HCT116 (cell line): ENCODE measurements at regions not wholly inside any gene's neighbourhood (a gene's known extent, or its start where the extent isn't known, plus 50 kb on each side); places are given as distances from the start of the nearest gene placed in this dataset.

ENCODE experiments used
- ATAC-seq: fragments of 200-7000 bp; cut with Tn5 transposase; 2 replicates; pipeline ENCODE4 v1.9.1; 2020; ENCODE audit warnings: mild to moderate bottlenecking, moderate library complexity
- BruUV-seq: library from RNA; stranded (reverse); fragments of 400-500 nt; replicated peaks from 2 replicates; lab custom pipeline; 2021; lab: Mats Ljungman, UMichigan
- CTCF ChIA-PET: fragments of 300-600 bp; sonication (Branson Sonifier 250); formaldehyde crosslinking; loops from one replicate; lab custom pipeline; 2021; ENCODE audit warnings: antibody characterized with exemption; lab: Charles Lee
- POLR2A ChIA-PET: fragments of 300-600, 350-600 bp; sonication (Branson Sonifier 250); formaldehyde crosslinking; loops from one replicate; lab custom pipeline; 2021; ENCODE audit warnings: antibody characterized with exemption; lab: Charles Lee
- RAD21 ChIA-PET, 2 experiments: fragments of 300-600 bp; sonication (Branson Sonifier 250); formaldehyde crosslinking; loops; one replicate each; lab custom pipeline; 2023; ENCODE audit warnings: low total read pairs in 2 of 2; ENCODE audit not compliant: uncharacterized antibody in 2 of 2, unreplicated experiment in 2 of 2, low non-redundant PET in 1 of 2; lab: Charles Lee
- DNase-seq: peaks from one replicate; pipeline ENCODE4 v3.0.0-alpha.2; 2010; ENCODE audit warnings: low read depth, low spot score
- H2AFZ ChIP-seq: fragments of 200-600 bp; shearing (Covaris generic), sonication (generic); 2 replicates; pipeline ENCODE4 v1.6.1; 2017; ENCODE audit warnings: low read depth, mixed run types, mixed read lengths, antibody characterized with exemption, low read length; ENCODE audit not compliant: poor library complexity, severe bottlenecking
- H3K27ac ChIP-seq: 2 replicates; pipeline ENCODE4 v1.5.1; 2012; ENCODE audit warnings: low read depth, low read length
- H3K27me3 ChIP-seq: fragments of 200-600 bp; sonication (generic); 2 replicates; pipeline ENCODE4 v1.6.1; 2016; ENCODE audit warnings: mixed run types, low read length, mixed read lengths; ENCODE audit not compliant: insufficient read depth
- H3K36me3 ChIP-seq, 2 experiments: fragments of 200-500 bp in 1 of 2; fragments of 200-600 bp in 1 of 2; sonication (Bioruptor generic) in 1 of 2; sonication (generic) in 1 of 2; 2 replicates each; pipeline versions ENCODE4 v1.5.1 to v1.6.1; 2014 to 2016; ENCODE audit warnings: low read length in 2 of 2, inconsistent platforms in 1 of 2, mixed read lengths in 1 of 2, mixed run types in 1 of 2; ENCODE audit not compliant: insufficient read depth in 2 of 2, control insufficient read depth in 1 of 2
- H3K4me1 ChIP-seq, 2 experiments: fragments of 200-600 bp in 1 of 2; sonication (generic) in 1 of 2; 2 replicates each; pipeline versions ENCODE4 v1.5.1 to v1.6.1; 2012 to 2017; ENCODE audit warnings: low read length in 2 of 2, inconsistent platforms in 1 of 2, mild to moderate bottlenecking in 1 of 2, mixed read lengths in 1 of 2, mixed run types in 1 of 2, moderate library complexity in 1 of 2; ENCODE audit not compliant: insufficient read depth in 2 of 2, control insufficient read depth in 1 of 2
- H3K4me2 ChIP-seq: fragments of 200-600 bp; sonication (generic); 2 replicates; pipeline ENCODE4 v1.6.1; 2017; ENCODE audit warnings: mixed run types, low read length, mixed read lengths
- H3K4me3 ChIP-seq, 2 experiments: fragments of 200-600 bp in 1 of 2; sonication (generic) in 1 of 2; replicated peaks in 1 of 2; 2 replicates each; pipeline ENCODE4 v1.5.1; 2011 to 2016; ENCODE audit warnings: low read length in 2 of 2, control low read depth in 1 of 2, low read depth in 1 of 2, mild to moderate bottlenecking in 1 of 2, mixed read lengths in 1 of 2, mixed run types in 1 of 2
- H3K79me2 ChIP-seq: fragments of 200-600 bp; sonication (generic); 2 replicates; pipeline ENCODE4 v1.6.1; 2017; ENCODE audit warnings: mild to moderate bottlenecking, mixed run types, low read length, moderate library complexity, mixed read lengths; ENCODE audit not compliant: insufficient read depth
- H3K9ac ChIP-seq: fragments of 200-600 bp; sonication (generic); 2 replicates; pipeline ENCODE4 v1.6.1; 2016; ENCODE audit warnings: low read length, mixed read lengths
- H3K9me2 ChIP-seq: fragments of 200-600 bp; sonication (generic), shearing (Covaris generic); 2 replicates; pipeline ENCODE4 v1.6.1; 2017; ENCODE audit warnings: mixed run types, mild to moderate bottlenecking, moderate library complexity; ENCODE audit not compliant: insufficient read depth
- H3K9me3 ChIP-seq, 2 experiments: fragments of 200-500 bp in 1 of 2; fragments of 200-600 bp in 1 of 2; sonication (Bioruptor generic) in 1 of 2; sonication (generic) in 1 of 2; 2 replicates each; pipeline ENCODE4 v1.6.1; 2014 to 2017; ENCODE audit warnings: low read length in 2 of 2, mixed read lengths in 2 of 2, inconsistent platforms in 1 of 2, low read depth in 1 of 2, mild to moderate bottlenecking in 1 of 2, mixed run types in 1 of 2, moderate library complexity in 1 of 2; ENCODE audit not compliant: control insufficient read depth in 1 of 2, insufficient read depth in 1 of 2
- H4K20me1 ChIP-seq: fragments of 200-600 bp; sonication (generic), shearing (Covaris generic); 2 replicates; pipeline ENCODE4 v1.6.1; 2017; ENCODE audit warnings: mixed run types, mild to moderate bottlenecking, moderate library complexity; ENCODE audit not compliant: insufficient read depth
- ATF3 ChIP-seq: IDR thresholded peaks from 2 replicates; pipeline ENCODE4 v1.6.1; 2012
- EGR1 ChIP-seq: IDR thresholded peaks from 2 replicates; pipeline ENCODE4 v1.6.1; 2012; ENCODE audit warnings: low read depth
- ELF1 ChIP-seq: IDR thresholded peaks from 2 replicates; pipeline ENCODE4 v1.6.1; 2012; ENCODE audit warnings: low read depth, borderline replicate concordance
- EZH2phosphoT487 ChIP-seq: fragments of 200-600 bp; IDR thresholded peaks from 2 replicates; pipeline ENCODE4 v1.6.1; 2018; ENCODE audit warnings: antibody characterized with exemption, borderline replicate concordance
- FOSL1 ChIP-seq: IDR thresholded peaks from 2 replicates; pipeline ENCODE4 v1.6.1; 2012; ENCODE audit warnings: low read depth
- JUND ChIP-seq: IDR thresholded peaks from 2 replicates; pipeline ENCODE4 v1.6.1; 2012
- MAX ChIP-seq: IDR thresholded peaks from 2 replicates; pipeline ENCODE4 v1.6.1; 2012
- POLR2A ChIP-seq: IDR thresholded peaks from 2 replicates; pipeline ENCODE4 v1.7.0; 2011; ENCODE audit warnings: borderline replicate concordance; ENCODE audit not compliant: insufficient read depth, insufficient read length; ENCODE audit errors: extremely low read depth
- RAD21 ChIP-seq: IDR thresholded peaks from 2 replicates; pipeline ENCODE4 v1.6.1; 2012; ENCODE audit warnings: low read depth, mild to moderate bottlenecking
- SIN3A ChIP-seq: IDR thresholded peaks from 2 replicates; pipeline ENCODE4 v1.6.1; 2012; ENCODE audit warnings: low read depth
- SP1 ChIP-seq: IDR thresholded peaks from 2 replicates; pipeline ENCODE4 v1.6.1; 2012; ENCODE audit warnings: low read depth
- SRF ChIP-seq: IDR thresholded peaks from 2 replicates; pipeline ENCODE4 v1.6.1; 2012; ENCODE audit warnings: low read depth
- TCF7L2 ChIP-seq: IDR thresholded peaks from 2 replicates; pipeline ENCODE4 v1.7.0; 2011; ENCODE audit warnings: borderline replicate concordance, inconsistent platforms; ENCODE audit not compliant: insufficient read depth, insufficient read length; ENCODE audit errors: extremely low read depth
- ZBTB33 ChIP-seq: IDR thresholded peaks from 2 replicates; pipeline ENCODE4 v1.6.1; 2011; ENCODE audit warnings: mild to moderate bottlenecking, low read length, moderate library complexity; ENCODE audit not compliant: insufficient replicate concordance; ENCODE audit errors: extremely low read depth
- ZFX ChIP-seq: fragments of 450-650 bp; IDR thresholded peaks from 2 replicates; pipeline ENCODE4 v1.6.1; 2017
- ZNF274 ChIP-seq: fragments of 200-500 bp; sonication (Bioruptor generic); IDR thresholded peaks from 2 replicates; pipeline ENCODE4 v1.6.1; 2014; ENCODE audit warnings: mild to moderate bottlenecking, low read depth, low read length, inconsistent platforms
- intact Hi-C: fragments of 100-400 bp; cut with micrococcal nuclease; formaldehyde crosslinking; loops from 2 replicates; pipeline ENCODE4 v1.10.0; 2022

- Histone ChIP-seq H3K4me2 (no peak overlapping the region), H3K9me2 (no peaks in the 10 kb centered on the region), H3K4me1 (no peaks in the 10 kb centered on the region), H2AFZ (no peak overlapping the region), H3K9ac (no peak overlapping the region), H3K79me2 (no peaks in the 10 kb centered on the region), H3K36me3 (no peaks in the 10 kb centered on the region), H3K9me3 (no peaks in the 10 kb centered on the region), H3K4me3 (no peak overlapping the region), H4K20me1 (no peaks in the 10 kb centered on the region; the same call in 1 of the 2 replicates), H3K27me3 (peaks cover 24% of the 10 kb centered on the region), H3K27ac (no peak overlapping the region)
- DNase-seq (no peak), ATAC-seq (no peak)
- RAD21 ChIA-PET: no interaction called here
- POLR2A ChIA-PET: no interaction called here
- BruUV-seq: no TSS peak
- intact Hi-C loops: no loop called here
- TF ChIP-seq POLR2A (no peak), ZNF274 (no peak), ZBTB33 (no peak), ATF3 (no peak), TCF7L2 (no peak), FOSL1 (no peak), EGR1 (no peak), EZH2phosphoT487 (no peak), SIN3A (no peak), SP1 (no peak), JUND (no peak), RAD21 (no peak), MAX (no peak), ELF1 (no peak), SRF (no peak), ZFX (no peak)
- TF ChIP-seq, all 23 proteins: peak for 0
- CTCF ChIA-PET: no interaction called here
These were observed 191.9 kb upstream of the WDR11 start for GRCh38 chr10:120658943-120659885.
